GM18498 (cell line): ENCODE measurements at regions not wholly inside any gene's neighbourhood (a gene's known extent, or its start where the extent isn't known, plus 50 kb on each side); places are given as distances from the start of the nearest gene placed in this dataset.
"Not testable (repeated sequence)": the region's sequence is repeated elsewhere in the genome, so short reads cannot be mapped to it uniquely, and the experiment has no call there.

Experiments
- ATAC-seq: cut with Tn5 transposase; IDR thresholded peaks from one replicate; pipeline ENCODE4 v1.9.1; 2021; ENCODE audit warnings: mild to moderate bottlenecking, moderate library complexity; ENCODE audit not compliant: unreplicated experiment

GRCh38 chr19:27720155-27720554 is 1492.8 kb downstream of the UQCRFS1 start:
- no peak for ATAC-seq

DNA sequence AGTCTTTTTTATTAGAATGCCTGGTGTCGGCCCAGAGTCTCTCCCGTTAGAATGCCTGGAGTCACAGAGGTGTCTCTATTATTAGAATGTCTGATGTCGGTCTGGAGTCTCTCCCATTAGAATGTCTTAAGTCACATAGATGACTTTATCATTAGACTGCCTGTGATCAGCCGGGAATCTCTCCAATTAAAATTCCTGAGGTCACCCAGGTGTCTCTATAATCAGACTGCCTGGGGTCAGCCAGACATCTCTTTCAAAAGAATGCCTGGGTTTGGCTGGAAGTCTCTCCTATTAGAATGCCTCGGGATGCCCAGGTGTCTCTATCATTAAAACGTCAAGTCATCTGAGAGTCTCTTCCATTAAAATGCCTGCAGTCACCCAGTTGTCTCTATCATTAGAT is 1493.9 kb downstream of the UQCRFS1 start:
- no peak for ATAC-seq

- no peak for ATAC-seq
Measured at GRCh38 chr19:27718234-27718633, 1494.7 kb downstream of the UQCRFS1 start.

DNA sequence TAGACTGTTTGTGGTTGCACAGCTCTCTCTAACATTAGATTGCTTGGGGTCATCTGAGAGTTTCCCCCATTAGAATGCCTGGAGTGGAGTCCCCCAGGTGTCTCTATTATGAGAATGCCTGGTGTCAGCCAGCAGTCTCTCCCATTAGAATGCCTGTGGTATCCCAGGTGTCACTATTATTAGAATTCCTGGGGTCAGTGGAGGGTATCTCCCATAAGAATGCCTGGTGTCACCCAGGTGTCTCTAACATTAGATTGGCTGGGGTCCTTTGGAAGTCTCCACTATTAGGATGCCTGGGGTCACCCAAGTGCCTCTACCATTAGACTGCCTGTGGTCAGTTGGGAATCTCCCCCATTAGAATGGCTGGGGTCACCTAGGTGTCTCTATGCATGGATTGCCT is 1495.1 kb downstream of the UQCRFS1 start:
- no peak for ATAC-seq

- ATAC-seq = no peak
Measured at GRCh38 chr19:27716922-27717321, 1496.0 kb downstream of the UQCRFS1 start.

DNA sequence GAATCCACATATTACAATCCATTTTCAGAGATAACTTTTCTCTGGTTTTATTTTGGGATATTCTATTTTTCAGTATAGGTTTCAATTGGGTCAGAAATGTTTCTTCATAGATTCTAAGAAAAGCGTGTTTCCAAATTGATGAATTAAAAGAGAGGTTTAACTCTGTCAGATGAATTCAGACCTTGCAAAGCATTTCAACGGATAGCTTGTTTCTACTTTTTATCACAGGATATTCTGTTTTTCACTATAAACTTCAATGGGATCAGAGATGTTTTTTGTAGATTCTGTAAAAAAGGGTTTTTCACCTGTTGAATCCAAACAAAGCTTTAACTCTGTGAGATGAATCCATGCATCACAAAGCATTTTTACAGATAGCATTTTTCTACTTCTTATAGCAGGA is 1498.1 kb downstream of the UQCRFS1 start:
- ATAC-seq = no peak

DNA sequence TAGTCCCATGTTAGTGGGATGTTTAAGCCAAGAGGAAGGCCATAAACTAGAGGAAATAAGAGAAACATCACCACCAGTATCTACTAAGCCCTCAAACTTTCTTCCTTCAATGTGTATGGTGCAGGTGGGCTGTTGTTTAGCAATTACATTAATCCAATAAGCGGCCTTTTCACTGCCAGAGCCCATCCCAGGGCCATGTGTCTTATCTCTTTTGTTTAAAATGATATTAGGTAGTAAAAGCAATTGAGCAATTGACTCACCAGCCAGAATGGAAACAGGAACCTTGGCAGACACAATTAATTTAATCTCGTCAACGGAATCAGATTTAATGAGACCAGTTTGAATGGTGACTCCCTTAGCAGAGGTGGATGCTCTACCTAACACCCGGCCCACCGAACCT is 1503.5 kb downstream of the UQCRFS1 start:
- ATAC-seq = no peak

DNA sequence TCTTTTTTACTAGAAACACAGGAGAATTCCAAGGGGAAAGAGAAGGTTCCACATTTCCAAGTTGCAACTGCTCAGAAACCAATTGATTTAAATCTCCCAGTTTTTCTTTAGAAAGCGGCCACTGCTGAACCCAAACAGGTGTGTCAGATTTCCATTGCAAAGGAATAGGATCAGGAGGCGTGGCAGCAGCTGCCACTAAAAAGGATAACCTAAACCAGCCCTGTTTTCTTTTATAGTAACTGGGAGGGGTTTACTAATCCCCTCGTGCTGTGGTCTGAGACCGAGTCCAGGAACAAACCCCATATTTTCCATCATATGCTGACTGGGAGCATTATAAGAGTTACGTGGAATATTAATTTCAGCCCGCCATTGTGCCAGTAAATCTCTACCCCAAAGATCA is 1504.0 kb downstream of the UQCRFS1 start:
- ATAC-seq = not testable (repeated sequence)

- not testable (repeated sequence) for ATAC-seq
Measured at GRCh38 chr19:27707026-27707425, 1505.9 kb downstream of the UQCRFS1 start.

- ATAC-seq = no peak
Measured at GRCh38 chr19:27705896-27706295, 1507.1 kb downstream of the UQCRFS1 start.

DNA sequence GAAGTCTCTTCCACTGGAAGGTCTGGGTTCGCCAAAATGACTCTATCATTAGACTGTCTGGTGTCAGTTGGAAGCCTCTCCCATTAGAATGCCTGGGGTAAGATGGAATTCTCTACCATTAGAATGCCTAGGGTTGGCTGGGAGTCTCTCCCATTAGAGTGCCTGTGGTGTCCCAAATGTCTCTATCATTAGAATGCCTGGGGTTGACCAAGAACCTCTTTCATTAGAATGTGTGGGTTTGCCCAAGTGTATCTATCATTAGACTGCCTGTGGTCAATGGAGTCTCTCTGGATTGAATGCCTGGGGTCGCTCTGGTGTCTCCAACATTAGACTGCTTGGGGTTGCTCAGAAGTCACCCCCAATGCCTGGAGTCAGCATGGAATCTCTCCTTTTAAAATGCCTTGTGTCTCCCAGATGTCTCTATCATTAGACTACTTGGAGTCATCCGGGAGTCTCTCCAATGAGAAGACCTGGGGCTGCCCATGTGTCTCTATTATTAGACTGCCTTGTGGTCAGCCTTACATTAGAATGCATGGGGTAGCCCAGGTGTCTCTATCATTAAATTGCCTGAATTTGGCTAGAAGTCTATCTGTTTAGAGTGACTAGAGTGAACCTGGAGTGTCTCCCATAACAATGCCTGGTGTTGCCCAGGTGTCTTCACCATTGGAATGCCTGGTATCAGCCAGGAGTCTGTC is 1518.4 kb downstream of the UQCRFS1 start:
- ATAC-seq = no peak

DNA sequence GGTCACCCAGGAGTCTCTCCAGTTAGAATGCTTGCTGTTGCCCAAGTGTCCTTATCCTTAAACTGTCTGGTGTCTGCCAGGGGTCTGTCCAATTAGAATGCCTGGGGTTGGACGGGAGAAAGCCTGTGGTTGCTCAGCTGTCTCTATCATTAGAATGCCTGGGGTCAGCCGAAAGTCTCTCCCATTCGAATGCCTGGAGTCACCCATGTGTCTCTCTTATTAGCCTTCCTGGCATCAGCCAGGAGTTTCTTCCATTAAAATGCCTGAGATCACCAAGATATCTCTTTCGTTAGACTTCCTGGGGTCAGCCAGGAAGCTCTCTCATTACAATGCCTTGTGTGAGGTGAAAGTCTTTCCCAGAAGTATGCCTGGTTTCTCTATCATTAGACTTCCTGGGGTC is 1521.0 kb downstream of the UQCRFS1 start:
- no peak for ATAC-seq

DNA sequence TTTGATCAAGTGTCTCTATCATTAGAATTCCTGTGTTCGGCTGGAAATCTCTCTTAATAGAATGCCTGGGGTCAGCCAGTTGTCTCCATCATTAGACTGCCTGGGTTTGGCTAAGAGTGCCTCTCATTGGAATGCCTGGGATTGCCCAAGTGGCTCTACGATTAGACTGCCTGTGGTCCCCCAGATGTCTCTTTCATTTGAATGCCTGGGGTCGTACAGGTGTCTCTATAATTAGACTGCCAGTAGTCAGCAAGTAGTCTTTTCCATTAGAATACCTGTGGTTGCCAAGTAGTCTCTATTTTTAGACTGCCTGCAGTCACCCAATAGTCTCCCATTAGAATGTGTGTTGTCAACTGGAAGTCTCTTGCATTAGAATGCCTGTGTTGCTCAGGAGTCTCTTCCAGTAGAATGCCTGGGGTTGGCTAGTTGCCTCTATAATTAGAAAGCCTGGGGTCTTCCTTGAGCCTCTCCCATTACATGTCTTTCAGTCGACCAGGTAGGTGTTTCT is 1523.2 kb downstream of the UQCRFS1 start:
- no peak for ATAC-seq

GRCh38 chr19:27684293-27684692 is 1528.7 kb downstream of the UQCRFS1 start:
- no peak for ATAC-seq

DNA sequence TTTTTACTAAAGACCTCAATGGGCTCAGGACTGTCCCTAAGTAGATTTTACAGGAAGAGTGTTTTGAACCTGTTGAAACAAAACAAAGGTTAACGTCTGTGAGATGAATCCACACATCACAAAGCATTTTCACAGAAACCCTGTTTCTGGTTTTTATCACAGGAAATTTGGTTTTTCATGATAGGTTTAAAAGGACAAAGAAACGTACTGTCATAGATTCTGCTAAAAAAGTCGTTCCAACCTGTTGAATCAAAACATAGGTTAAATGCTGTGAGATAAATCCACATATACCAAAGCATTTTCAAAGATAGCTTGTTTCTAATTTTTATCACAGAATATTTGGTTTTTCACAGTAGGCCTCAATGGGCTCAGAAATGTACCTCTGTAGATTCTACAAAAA is 1531.0 kb downstream of the UQCRFS1 start:
- no peak for ATAC-seq

DNA sequence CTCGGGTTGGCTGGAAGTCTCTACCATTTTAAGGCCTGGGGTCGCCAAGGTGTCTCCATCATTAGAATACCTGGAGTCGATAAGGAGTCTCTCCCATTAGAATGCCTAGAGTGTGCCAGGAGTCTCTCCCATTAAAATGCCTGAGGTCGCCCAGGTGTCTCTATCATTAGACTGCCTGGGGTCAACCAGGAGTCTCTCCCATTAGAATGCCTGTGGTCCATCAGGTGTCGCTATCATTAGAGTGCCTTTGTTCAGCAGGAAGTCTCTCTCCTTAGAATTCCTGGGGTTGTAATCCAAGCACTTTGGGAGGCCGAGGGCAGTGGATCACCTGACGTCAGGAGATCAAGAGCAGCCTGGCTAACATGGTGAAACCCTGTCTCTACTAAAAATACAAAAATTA is 1533.0 kb downstream of the UQCRFS1 start:
- ATAC-seq = no peak

- no peak for ATAC-seq
Measured at GRCh38 chr19:27679399-27679798, 1533.6 kb downstream of the UQCRFS1 start.

GRCh38 chr19:27676877-27677276 is 1536.1 kb downstream of the UQCRFS1 start:
- no peak for ATAC-seq

- ATAC-seq = no peak
Measured at GRCh38 chr19:27676334-27676733, 1536.6 kb downstream of the UQCRFS1 start.

DNA sequence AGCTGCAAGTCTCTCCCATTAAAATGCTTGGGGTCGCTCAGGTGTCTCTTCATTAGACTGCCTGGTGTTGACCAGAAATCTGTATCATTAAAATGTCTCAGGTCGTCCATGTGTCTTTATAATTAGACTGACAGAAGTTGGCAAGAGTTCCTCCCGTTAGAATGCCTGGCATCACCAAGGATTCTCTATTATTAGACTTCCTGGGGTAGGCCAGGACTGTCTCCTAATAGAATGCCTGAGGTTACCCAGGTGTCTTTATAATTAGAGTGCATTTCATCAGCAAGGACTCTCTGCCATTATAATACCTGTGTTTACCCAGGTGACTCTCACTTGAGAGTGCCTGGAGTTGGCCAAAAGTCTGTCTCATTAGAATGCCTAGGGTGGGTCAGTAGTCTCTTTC is 1537.2 kb downstream of the UQCRFS1 start:
- no peak for ATAC-seq

- ATAC-seq = no peak
Measured at GRCh38 chr19:27674701-27675100, 1538.2 kb downstream of the UQCRFS1 start.

- no peak for ATAC-seq
Measured at GRCh38 chr19:27673986-27674385, 1539.0 kb downstream of the UQCRFS1 start.
